Spleen (tissue), 7 donors: ENCODE measurements at regions not wholly inside any gene's neighbourhood (a gene's known extent, or its start where the extent isn't known, plus 50 kb on each side); places are given as distances from the start of the nearest gene placed in this dataset.

Experiments used
- CTCF ChIP-seq, 11 experiments: fragments of 200-600 bp in 7 of 11; fragments of 450-650 bp in 4 of 11; sonication (generic) in 4 of 11; IDR thresholded peaks in 8 of 11; conservative IDR thresholded peaks in 3 of 11; 1 replicate in 7 of 11; 2 replicates in 4 of 11; pipeline versions ENCODE4 v1.4.0 to v1.8.0; 2016 to 2021; ENCODE audit warnings: antibody characterized with exemption in 11 of 11, inconsistent platforms in 4 of 11, mild to moderate bottlenecking in 1 of 11
- POLR2A ChIP-seq, 3 donors: fragments of 450-650 bp; IDR thresholded peaks; one replicate each; pipeline ENCODE4 v1.5.1; 2017; ENCODE audit warnings: antibody characterized with exemption in 3 of 3, mild to moderate bottlenecking in 1 of 3
- donor health status: DM: no; HTN: no; CAD: no; lungs with moderate emphysema.
- donor health status: DM: no; HTN: no; CAD: no.
- donor health status: DM: no; HTN: no; CAD: no.

- TF ChIP-seq CTCF (IDR thresholded peaks at IDR 0.05 in 8 of 11, conservative IDR thresholded peaks at IDR 0.05 in 3 of 11) (no peak), POLR2A (IDR thresholded peaks at IDR 0.05) (no peak)
Measured at GRCh38 chr11:115674176-115674936, 170.1 kb upstream of the CADM1 start.
